ENCODE measurements at regions not wholly inside any gene's neighbourhood (a gene's known extent, or its start where the extent isn't known, plus 50 kb on each side); places are given as distances from the start of the nearest gene placed in this dataset.

DNA sequence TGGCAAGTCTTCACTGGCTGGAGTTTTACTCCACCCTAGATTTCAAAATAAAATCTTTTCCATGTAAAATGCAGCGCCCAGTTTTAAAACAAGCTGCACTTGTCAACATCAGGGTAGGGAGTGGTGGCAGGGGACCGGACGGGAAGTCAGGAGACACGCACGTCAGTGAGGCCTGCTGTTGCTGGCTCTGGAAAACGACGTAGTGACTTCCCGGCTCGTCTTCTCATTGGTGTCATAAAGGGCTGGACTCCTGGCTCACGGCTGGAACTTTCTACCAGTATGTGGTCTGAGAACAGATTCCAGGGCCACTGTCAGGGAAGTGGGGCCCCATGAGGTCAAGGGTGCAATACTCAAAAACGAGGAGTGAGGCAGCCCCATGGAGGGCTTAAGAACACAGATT lies 64.2 kb upstream of the FOXN3 start:
- H3K27ac ChIP-seq (ENCODE audit: low read depth, low read length), result no peak overlapping the region
- DNase-seq (ENCODE audit: low read depth, low spot score), result no peak
- no peaks in the 10 kb centered on the region for H3K27me3 ChIP-seq (ENCODE audit: control insufficient read depth, insufficient read depth, low read length)
- ChIA-PET CTCF (no interaction called here), POLR2A (interaction anchor here (0.7 kb wide), 1 partner anchor 60 kb away, joined by 3 read pairs; no protein-coding TSS in a partner anchor)
- H3K9me3 ChIP-seq (ENCODE audit: control insufficient read depth, insufficient read depth, low read length), result no peaks in the 10 kb centered on the region
- no peak overlapping the region for H3K4me3 ChIP-seq (ENCODE audit: low read depth, low read length)
- TF ChIP-seq, protein P1, sequence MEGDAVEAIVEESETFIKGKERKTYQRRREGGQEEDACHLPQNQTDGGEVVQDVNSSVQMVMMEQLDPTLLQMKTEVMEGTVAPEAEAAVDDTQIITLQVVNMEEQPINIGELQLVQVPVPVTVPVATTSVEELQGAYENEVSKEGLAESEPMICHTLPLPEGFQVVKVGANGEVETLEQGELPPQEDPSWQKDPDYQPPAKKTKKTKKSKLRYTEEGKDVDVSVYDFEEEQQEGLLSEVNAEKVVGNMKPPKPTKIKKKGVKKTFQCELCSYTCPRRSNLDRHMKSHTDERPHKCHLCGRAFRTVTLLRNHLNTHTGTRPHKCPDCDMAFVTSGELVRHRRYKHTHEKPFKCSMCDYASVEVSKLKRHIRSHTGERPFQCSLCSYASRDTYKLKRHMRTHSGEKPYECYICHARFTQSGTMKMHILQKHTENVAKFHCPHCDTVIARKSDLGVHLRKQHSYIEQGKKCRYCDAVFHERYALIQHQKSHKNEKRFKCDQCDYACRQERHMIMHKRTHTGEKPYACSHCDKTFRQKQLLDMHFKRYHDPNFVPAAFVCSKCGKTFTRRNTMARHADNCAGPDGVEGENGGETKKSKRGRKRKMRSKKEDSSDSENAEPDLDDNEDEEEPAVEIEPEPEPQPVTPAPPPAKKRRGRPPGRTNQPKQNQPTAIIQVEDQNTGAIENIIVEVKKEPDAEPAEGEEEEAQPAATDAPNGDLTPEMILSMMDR (IDR thresholded peaks at IDR 0.05; ENCODE audit: low read depth, low read length), result no peak

DNA sequence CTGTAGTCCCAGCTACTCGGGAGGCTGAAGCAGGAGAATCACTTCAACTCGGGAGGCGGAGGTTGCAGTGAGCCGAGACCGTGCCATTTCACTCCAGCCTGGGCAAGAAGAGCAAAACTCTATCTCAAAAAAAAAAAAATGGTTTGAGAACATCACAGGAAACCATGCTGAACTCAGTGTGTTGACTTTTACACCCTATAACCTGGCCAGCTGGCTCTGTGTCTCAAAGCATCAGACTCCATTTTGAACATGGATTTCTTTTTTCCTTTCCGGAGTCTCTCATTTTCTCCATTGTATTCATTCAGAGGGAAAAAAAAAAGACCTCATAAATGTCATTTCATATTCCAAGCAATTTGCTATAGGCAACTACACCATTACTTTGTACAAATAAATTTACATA lies 63.2 kb upstream of the FOXN3 start:
- POLR2A ChIA-PET, result no interaction called here
- Histone ChIP-seq H3K27ac (ENCODE audit: low read depth, low read length) (no peak overlapping the region), H3K9me3 (ENCODE audit: control insufficient read depth, insufficient read depth, low read length) (no peaks in the 10 kb centered on the region), H3K27me3 (ENCODE audit: control insufficient read depth, insufficient read depth, low read length) (no peaks in the 10 kb centered on the region), H3K4me3 (ENCODE audit: low read depth, low read length) (no peak overlapping the region)
- TF ChIP-seq, protein P1 (IDR thresholded peaks at IDR 0.05; ENCODE audit: low read depth, low read length), result no peak
- CTCF ChIA-PET, result no interaction called here
- DNase-seq (ENCODE audit: low read depth, low spot score), result no peak

DNA sequence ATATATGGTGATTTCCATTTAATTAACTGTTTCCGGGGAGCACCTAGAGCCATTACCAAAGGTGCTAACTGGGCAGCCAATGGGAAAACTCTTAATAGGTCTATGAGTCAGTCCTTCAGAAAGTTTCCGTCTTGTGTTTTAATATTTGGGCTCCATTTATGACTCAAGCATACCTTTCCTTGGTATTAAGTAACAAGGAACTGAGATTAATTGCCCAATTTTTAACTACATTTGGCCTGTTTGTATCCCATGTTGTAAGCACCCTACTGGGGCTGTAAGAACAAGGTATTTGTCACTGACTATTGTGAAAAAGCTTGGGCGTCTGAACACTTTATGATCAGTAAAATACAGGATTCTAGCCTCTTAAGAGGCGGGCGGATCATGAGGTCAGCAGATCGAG lies 62.8 kb upstream of the FOXN3 start:
- H3K4me3 ChIP-seq (ENCODE audit: low read depth, low read length), result no peak overlapping the region
- ChIA-PET POLR2A (no interaction called here), CTCF (no interaction called here)
- TF ChIP-seq, protein P1 (IDR thresholded peaks at IDR 0.05; ENCODE audit: low read depth, low read length), result no peak
- no peak overlapping the region for H3K27ac ChIP-seq (ENCODE audit: low read depth, low read length)
- no peaks in the 10 kb centered on the region for H3K27me3 ChIP-seq (ENCODE audit: control insufficient read depth, insufficient read depth, low read length)
- no peak for DNase-seq (ENCODE audit: low read depth, low spot score)
- no peaks in the 10 kb centered on the region for H3K9me3 ChIP-seq (ENCODE audit: control insufficient read depth, insufficient read depth, low read length)

DNA sequence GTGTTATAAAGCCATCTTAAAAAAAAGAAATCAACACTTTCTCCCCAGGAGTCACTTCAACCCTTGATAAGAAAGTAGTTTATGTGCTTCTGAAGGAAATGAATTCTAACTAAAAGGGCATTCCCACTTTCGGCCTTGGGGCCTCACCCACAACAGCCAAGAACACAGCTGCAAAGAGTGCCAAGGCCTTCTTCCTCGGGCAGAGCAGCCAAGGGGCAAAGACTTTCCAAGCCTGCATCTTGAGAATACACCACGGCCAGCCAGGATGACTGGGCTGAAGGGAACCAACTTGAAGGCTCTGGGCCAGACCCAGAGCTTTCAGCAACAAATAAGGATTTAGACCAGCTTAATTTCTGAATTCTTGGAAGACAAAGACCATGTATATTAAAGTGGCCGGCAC lies 60.4 kb upstream of the FOXN3 start:
- H3K4me3 ChIP-seq (ENCODE audit: low read depth, low read length), result no peak overlapping the region
- ChIA-PET CTCF (no interaction called here), POLR2A (no interaction called here)
- TF ChIP-seq, protein P1 (IDR thresholded peaks at IDR 0.05; ENCODE audit: low read depth, low read length), result no peak
- no peaks in the 10 kb centered on the region for H3K27me3 ChIP-seq (ENCODE audit: control insufficient read depth, insufficient read depth, low read length)
- H3K9me3 ChIP-seq (ENCODE audit: control insufficient read depth, insufficient read depth, low read length), result no peaks in the 10 kb centered on the region
- no peak overlapping the region for H3K27ac ChIP-seq (ENCODE audit: low read depth, low read length)
- DNase-seq (ENCODE audit: low read depth, low spot score), result no peak

DNA sequence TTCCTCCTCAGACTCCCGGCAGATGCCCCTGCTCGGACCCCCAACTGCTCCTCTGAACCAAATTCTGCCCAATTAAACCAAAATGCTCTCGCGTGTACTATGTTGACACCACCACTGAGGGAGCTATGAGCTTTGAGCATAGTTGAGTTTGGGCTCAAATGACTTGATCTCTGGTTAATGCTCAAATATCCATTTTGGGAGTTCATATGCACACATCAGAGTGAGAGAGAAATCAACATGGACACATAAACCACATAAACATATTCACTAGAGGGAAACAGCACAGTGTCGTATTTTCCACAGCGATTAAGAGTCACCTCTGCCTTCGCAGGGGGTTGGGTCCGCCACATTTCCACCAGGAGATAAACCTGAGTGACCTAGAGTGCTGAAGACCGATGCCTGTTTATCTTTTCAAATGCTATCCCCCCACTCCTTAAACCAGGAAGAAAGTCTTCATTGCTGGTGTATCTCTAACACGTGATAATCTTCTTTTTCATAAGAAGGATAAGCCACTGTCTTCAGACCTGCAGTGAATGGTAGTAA lies 59.4 kb upstream of the FOXN3 start:
- DNase-seq (ENCODE audit: low read depth, low spot score), result no peak
- H3K27me3 ChIP-seq (ENCODE audit: control insufficient read depth, insufficient read depth, low read length), result no peaks in the 10 kb centered on the region
- H3K27ac ChIP-seq (ENCODE audit: low read depth, low read length), result no peak overlapping the region
- H3K9me3 ChIP-seq (ENCODE audit: control insufficient read depth, insufficient read depth, low read length), result no peaks in the 10 kb centered on the region
- TF ChIP-seq, protein P1 (IDR thresholded peaks at IDR 0.05; ENCODE audit: low read depth, low read length), result no peak
- H3K4me3 ChIP-seq (ENCODE audit: low read depth, low read length), result no peak overlapping the region
- ChIA-PET POLR2A (no interaction called here), CTCF (no interaction called here)

All from AG04450 (cell line).